GM18867 (cell line): ENCODE measurements at regions not wholly inside any gene's neighbourhood (a gene's known extent, or its start where the extent isn't known, plus 50 kb on each side); places are given as distances from the start of the nearest gene placed in this dataset.

Source experiments
- ATAC-seq: cut with Tn5 transposase; IDR thresholded peaks from one replicate; pipeline ENCODE4 v1.9.1; 2021; ENCODE audit warnings: mild to moderate bottlenecking, moderate library complexity; ENCODE audit not compliant: unreplicated experiment

- peak; percentile 57 for ATAC-seq
Observed at GRCh38 chr13:34037636-34038540, 219.9 kb downstream of the RFC3 start.

- ATAC-seq = peak; percentile 41
Observed at GRCh38 chr13:34038541-34039068, 220.7 kb downstream of the RFC3 start.

- ATAC-seq = no peak
Observed at GRCh38 chr13:34039678-34040077, 221.7 kb downstream of the RFC3 start.

- no peak for ATAC-seq
Observed at GRCh38 chr13:34040863-34041262, 222.9 kb downstream of the RFC3 start.

- ATAC-seq = no peak
Observed at GRCh38 chr13:34044041-34044440, 226.1 kb downstream of the RFC3 start.

GRCh38 chr13:34044660-34045080 lies 226.7 kb downstream of the RFC3 start:
- ATAC-seq = no peak

GRCh38 chr13:34046457-34046856 lies 228.5 kb downstream of the RFC3 start:
- ATAC-seq = no peak

- ATAC-seq = no peak
Observed at GRCh38 chr13:34048652-34049051, 230.7 kb downstream of the RFC3 start.

GRCh38 chr13:34056733-34057258 lies 238.8 kb downstream of the RFC3 start:
- no peak for ATAC-seq

GRCh38 chr13:34064456-34065205 lies 246.7 kb downstream of the RFC3 start:
- no peak for ATAC-seq

- no peak for ATAC-seq
Observed at GRCh38 chr13:34065928-34066327, 248.0 kb downstream of the RFC3 start.

- no peak for ATAC-seq
Observed at GRCh38 chr13:34066344-34066743, 248.4 kb downstream of the RFC3 start.

- ATAC-seq = no peak
Observed at GRCh38 chr13:34070006-34070405, 252.1 kb downstream of the RFC3 start.

GRCh38 chr13:34070544-34071303 lies 252.8 kb downstream of the RFC3 start:
- ATAC-seq = no peak

- ATAC-seq = no peak
Observed at GRCh38 chr13:34076319-34076718, 258.4 kb downstream of the RFC3 start.

- no peak for ATAC-seq
Observed at GRCh38 chr13:34076943-34077703, 259.2 kb downstream of the RFC3 start.

GRCh38 chr13:34078334-34078999 lies 260.5 kb downstream of the RFC3 start:
- ATAC-seq = no peak

GRCh38 chr13:34085204-34085603 lies 267.3 kb downstream of the RFC3 start:
- ATAC-seq = no peak

- ATAC-seq = peak; percentile 88
Observed at GRCh38 chr13:34086281-34086680, 268.3 kb downstream of the RFC3 start.
